Esophagus squamous epithelium (tissue), 4 donors: ENCODE measurements at regions not wholly inside any gene's neighbourhood (a gene's known extent, or its start where the extent isn't known, plus 50 kb on each side); places are given as distances from the start of the nearest gene placed in this dataset.

Experiments used
- POLR2A ChIP-seq, 4 donors: fragments of 450-650 bp; IDR thresholded peaks; one replicate each; pipeline ENCODE4 v1.6.1; 2017; ENCODE audit warnings: antibody characterized with exemption in 4 of 4, mild to moderate bottlenecking in 4 of 4, moderate library complexity in 3 of 4
- TF ChIP-seq, protein P1 (sequence below), 6 experiments: fragments of 450-650 bp in 4 of 6; fragments of 200-600 bp in 2 of 6; sonication (generic) in 2 of 6; IDR thresholded peaks; one replicate each; pipeline ENCODE4 v1.5.1; 2016 to 2019; ENCODE audit warnings: antibody characterized with exemption in 6 of 6, mild to moderate bottlenecking in 4 of 6, moderate library complexity in 4 of 6

DNA sequence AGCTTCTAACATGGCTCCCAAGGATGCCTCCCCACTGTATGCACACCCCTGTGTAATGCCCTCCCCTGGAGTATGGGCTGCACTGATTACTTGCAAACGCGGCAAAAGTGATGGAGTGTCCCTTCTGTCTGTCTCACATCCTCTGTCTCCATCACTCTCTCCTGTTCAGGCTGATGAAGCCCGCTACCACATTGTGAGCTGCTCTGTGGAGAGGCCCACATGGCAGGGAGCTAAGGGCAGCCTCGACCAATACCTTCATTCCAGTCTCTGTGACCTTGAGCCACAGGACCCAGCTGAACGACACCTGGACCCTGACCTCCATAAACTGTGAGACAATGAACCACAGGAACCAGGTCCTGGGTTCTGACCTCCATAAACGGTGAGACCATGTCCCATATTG lies 154.1 kb upstream of the ETV3 start:
- TF ChIP-seq, protein P1, sequence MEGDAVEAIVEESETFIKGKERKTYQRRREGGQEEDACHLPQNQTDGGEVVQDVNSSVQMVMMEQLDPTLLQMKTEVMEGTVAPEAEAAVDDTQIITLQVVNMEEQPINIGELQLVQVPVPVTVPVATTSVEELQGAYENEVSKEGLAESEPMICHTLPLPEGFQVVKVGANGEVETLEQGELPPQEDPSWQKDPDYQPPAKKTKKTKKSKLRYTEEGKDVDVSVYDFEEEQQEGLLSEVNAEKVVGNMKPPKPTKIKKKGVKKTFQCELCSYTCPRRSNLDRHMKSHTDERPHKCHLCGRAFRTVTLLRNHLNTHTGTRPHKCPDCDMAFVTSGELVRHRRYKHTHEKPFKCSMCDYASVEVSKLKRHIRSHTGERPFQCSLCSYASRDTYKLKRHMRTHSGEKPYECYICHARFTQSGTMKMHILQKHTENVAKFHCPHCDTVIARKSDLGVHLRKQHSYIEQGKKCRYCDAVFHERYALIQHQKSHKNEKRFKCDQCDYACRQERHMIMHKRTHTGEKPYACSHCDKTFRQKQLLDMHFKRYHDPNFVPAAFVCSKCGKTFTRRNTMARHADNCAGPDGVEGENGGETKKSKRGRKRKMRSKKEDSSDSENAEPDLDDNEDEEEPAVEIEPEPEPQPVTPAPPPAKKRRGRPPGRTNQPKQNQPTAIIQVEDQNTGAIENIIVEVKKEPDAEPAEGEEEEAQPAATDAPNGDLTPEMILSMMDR (IDR thresholded peaks at IDR 0.05), result no peak
- no peak for TF ChIP-seq POLR2A (IDR thresholded peaks at IDR 0.05)
